ENCODE measurements at regions not wholly inside any gene's neighbourhood (a gene's known extent, or its start where the extent isn't known, plus 50 kb on each side); places are given as distances from the start of the nearest gene placed in this dataset.

GRCh38 chr18:64919971-64920570 lies 771.2 kb upstream of the LINC00305 start:
- no peak for TF ChIP-seq CTCF (optimal IDR thresholded peaks at IDR 0.05 in 1 of 3, IDR thresholded peaks at IDR 0.05 in 1 of 3, conservative IDR thresholded peaks at IDR 0.05 in 1 of 3; ENCODE audit: extremely low read depth in 1 of 3, insufficient read depth in 2 of 3, low read length in 3 of 3)
- TF ChIP-seq EZH2 (IDR thresholded peaks at IDR 0.05; ENCODE audit: low read length), result no peak

Measured in keratinocyte (primary cell).